Thoracic aorta (tissue), 2 donors: ENCODE measurements at regions not wholly inside any gene's neighbourhood (a gene's known extent, or its start where the extent isn't known, plus 50 kb on each side); places are given as distances from the start of the nearest gene placed in this dataset.

Experiments
- ATAC-seq: fragments of 150-250 bp; one replicate; pipeline ENCODE4 v1.8.0; 2017; ENCODE audit warnings: low read depth; ENCODE audit not compliant: insufficient number of reproducible peaks, low FRiP score
- DNase-seq: peaks from one replicate; pipeline ENCODE4 v3.0.0-alpha.2; 2020; ENCODE audit warnings: low spot score
- H3K27ac ChIP-seq, 2 donors: fragments of 200-600 bp; sonication (generic); 1 replicate in 1 of 2; 2 replicates in 1 of 2; pipeline ENCODE4 v1.5.1; 2016; ENCODE audit warnings: mild to moderate bottlenecking in 2 of 2, moderate library complexity in 2 of 2
- H3K27me3 ChIP-seq: fragments of 200-600 bp; sonication (generic); replicated peaks from 2 replicates; pipeline ENCODE4 v1.6.0; 2016; ENCODE audit warnings: mild to moderate bottlenecking; ENCODE audit not compliant: insufficient read depth
- H3K36me3 ChIP-seq: fragments of 200-600 bp; sonication (generic); one replicate; pipeline ENCODE4 v1.5.1; 2016
- H3K4me1 ChIP-seq, 2 donors: fragments of 200-600 bp; sonication (generic); 1 replicate in 1 of 2; 2 replicates in 1 of 2; pipeline versions ENCODE4 v1.5.1 to v1.6.0; 2016; ENCODE audit warnings: low read depth in 2 of 2, mild to moderate bottlenecking in 1 of 2; ENCODE audit not compliant: control insufficient read depth in 1 of 2
- H3K4me3 ChIP-seq: fragments of 200-600 bp; sonication (generic); 2 replicates; pipeline ENCODE4 v1.5.1; 2016; ENCODE audit warnings: mild to moderate bottlenecking
- H3K9me3 ChIP-seq: fragments of 200-600 bp; sonication (generic); 2 replicates; pipeline ENCODE4 v1.5.1; 2016
- TF ChIP-seq, protein P1 (sequence below): fragments of 200-600 bp; sonication (generic); IDR thresholded peaks from one replicate; pipeline ENCODE4 v1.5.1; 2019; ENCODE audit warnings: antibody characterized with exemption

DNA sequence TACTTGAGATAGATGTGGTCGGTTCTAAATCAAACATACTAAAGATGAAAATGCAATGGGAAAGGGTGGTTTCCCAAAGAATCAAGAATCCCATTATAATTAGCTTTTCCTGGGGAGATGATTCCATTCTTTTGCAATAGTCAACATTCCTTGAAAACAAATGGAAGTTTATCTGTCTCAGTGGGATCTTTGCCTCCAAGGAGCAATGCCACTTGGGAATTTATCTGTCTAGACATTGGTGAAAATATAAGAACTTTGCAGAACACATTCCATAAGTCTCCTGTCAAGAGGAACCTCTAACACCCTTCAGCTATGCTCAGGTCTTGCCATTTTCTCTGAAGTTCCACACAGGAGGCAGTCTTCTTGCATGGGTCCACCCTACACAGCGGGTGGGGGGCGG is 152.5 kb downstream of the KCTD12 start:
- DNase-seq: no peak
- H3K4me1 ChIP-seq: no peaks in the 10 kb centered on the region
- no peaks in the 10 kb centered on the region for H3K36me3 ChIP-seq
- ATAC-seq: no peak
- H3K27ac ChIP-seq: no peak overlapping the region
- H3K27me3 ChIP-seq: no peaks in the 10 kb centered on the region
- no peaks in the 10 kb centered on the region for H3K9me3 ChIP-seq
- H3K4me3 ChIP-seq: no peak overlapping the region
- TF ChIP-seq, protein P1, sequence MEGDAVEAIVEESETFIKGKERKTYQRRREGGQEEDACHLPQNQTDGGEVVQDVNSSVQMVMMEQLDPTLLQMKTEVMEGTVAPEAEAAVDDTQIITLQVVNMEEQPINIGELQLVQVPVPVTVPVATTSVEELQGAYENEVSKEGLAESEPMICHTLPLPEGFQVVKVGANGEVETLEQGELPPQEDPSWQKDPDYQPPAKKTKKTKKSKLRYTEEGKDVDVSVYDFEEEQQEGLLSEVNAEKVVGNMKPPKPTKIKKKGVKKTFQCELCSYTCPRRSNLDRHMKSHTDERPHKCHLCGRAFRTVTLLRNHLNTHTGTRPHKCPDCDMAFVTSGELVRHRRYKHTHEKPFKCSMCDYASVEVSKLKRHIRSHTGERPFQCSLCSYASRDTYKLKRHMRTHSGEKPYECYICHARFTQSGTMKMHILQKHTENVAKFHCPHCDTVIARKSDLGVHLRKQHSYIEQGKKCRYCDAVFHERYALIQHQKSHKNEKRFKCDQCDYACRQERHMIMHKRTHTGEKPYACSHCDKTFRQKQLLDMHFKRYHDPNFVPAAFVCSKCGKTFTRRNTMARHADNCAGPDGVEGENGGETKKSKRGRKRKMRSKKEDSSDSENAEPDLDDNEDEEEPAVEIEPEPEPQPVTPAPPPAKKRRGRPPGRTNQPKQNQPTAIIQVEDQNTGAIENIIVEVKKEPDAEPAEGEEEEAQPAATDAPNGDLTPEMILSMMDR: no peak

DNA sequence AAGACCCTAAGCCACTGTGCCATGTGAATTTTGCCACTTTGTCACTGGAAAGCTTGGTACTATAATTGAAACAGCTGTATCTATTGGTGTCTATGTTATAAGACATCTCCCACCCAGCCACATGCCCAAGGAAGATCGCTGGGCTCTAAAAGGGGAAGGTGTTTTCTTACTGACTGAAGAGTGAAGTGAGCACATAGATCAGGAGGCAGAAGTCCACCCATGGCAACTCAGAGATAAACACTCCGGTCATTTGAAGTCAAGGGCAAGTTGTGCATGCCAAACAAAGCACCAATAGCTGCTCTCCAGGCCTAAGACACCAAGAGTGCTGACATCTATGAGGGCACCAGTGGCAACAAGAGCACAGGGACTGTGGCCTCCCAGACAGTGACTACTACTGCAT is 153.8 kb downstream of the KCTD12 start:
- H3K4me3 ChIP-seq: no peak overlapping the region
- DNase-seq: no peak
- H3K4me1 ChIP-seq: no peaks in the 10 kb centered on the region
- no peaks in the 10 kb centered on the region for H3K36me3 ChIP-seq
- H3K27me3 ChIP-seq: no peaks in the 10 kb centered on the region
- TF ChIP-seq, protein P1: no peak
- H3K27ac ChIP-seq: no peak overlapping the region
- ATAC-seq: no peak
- no peaks in the 10 kb centered on the region for H3K9me3 ChIP-seq

DNA sequence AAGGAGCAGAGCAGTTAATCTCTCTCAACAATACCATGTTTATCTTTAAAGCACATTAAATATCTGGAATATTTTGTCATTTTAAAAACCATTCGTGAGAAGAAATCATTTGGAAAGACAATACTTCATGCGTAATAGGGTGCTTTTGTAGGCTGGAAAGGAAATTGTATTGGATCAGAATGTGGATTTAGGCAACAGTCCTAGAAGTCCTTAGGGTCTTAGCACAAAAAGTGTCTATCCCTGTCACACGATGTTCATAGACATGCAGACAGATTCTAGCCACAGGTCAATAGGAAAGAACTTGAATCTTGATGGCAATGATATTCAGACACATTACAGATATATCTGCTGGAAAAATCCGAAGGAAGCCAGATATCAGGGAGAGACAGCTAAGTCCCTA is 156.0 kb downstream of the KCTD12 start:
- H3K4me3 ChIP-seq: no peak overlapping the region
- ATAC-seq: no peak
- no peak overlapping the region for H3K27ac ChIP-seq
- H3K9me3 ChIP-seq: no peaks in the 10 kb centered on the region
- TF ChIP-seq, protein P1: no peak
- no peaks in the 10 kb centered on the region for H3K36me3 ChIP-seq
- H3K4me1 ChIP-seq: peaks cover 0 to 4% of the 10 kb centered on the region in 2 donors
- no peaks in the 10 kb centered on the region for H3K27me3 ChIP-seq
- DNase-seq: no peak

DNA sequence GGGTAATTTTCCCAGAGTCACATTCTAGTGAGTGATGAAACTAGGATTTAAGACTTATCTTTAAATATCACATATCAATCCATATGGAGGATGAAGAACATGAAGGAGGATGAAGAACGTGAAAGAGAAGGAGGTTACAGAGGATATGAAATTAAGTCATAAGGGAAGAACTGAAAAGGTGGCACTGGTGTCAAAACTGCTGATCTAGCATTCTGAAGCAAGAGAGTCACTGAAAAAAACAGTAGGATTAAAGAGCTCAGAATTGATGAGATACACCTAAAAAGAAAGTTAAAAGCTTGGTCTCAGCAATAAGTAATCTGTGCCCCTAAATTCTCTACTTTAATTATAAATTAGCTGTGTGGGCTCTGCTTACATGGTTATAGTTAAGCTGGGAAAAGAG is 156.5 kb downstream of the KCTD12 start:
- ATAC-seq: no peak
- no peaks in the 10 kb centered on the region for H3K36me3 ChIP-seq
- peaks cover 3 to 9% of the 10 kb centered on the region in 2 donors for H3K4me1 ChIP-seq
- no peak for DNase-seq
- TF ChIP-seq, protein P1: no peak
- H3K4me3 ChIP-seq: no peak overlapping the region
- H3K9me3 ChIP-seq: no peaks in the 10 kb centered on the region
- no peaks in the 10 kb centered on the region for H3K27me3 ChIP-seq
- no peak overlapping the region for H3K27ac ChIP-seq

DNA sequence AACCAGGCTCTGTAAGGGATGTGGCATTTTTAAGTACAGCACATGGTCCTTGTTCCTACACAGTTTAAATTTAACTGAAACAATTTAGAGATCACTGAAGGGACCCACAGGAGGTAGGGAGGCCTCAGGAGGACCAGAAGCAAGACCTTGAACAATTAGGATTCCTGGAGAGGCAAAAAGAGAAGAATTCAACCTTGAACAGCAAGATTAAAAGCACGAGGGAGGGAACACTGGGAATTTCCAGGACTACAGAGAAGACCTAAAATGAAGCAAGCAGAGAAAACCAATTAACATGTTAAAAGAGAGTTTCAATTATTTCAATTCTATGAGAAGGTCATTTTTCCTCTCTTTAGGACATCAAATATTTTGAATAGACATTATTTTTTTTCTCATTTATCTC is 160.3 kb downstream of the KCTD12 start:
- Histone ChIP-seq H3K27ac (no peak overlapping the region), H3K9me3 (no peaks in the 10 kb centered on the region), H3K27me3 (no peaks in the 10 kb centered on the region), H3K4me1 (peaks cover 13 to 36% of the 10 kb centered on the region in 2 donors), H3K36me3 (no peaks in the 10 kb centered on the region), H3K4me3 (no peak overlapping the region)
- ATAC-seq: no peak
- TF ChIP-seq, protein P1: no peak
- no peak for DNase-seq
